ENCODE measurements at regions not wholly inside any gene's neighbourhood (a gene's known extent, or its start where the extent isn't known, plus 50 kb on each side); places are given as distances from the start of the nearest gene placed in this dataset.

- H3K27me3 Mint-ChIP-seq (ENCODE audit: unreplicated experiment), result no peaks in the 10 kb centered on the region
- no peaks in the 10 kb centered on the region for H3K36me3 Mint-ChIP-seq (ENCODE audit: insufficient read depth, unreplicated experiment)
- CTCF ChIA-PET, result no interaction called here
- BruUV-seq (replicated peaks), result no TSS peak
- no peak for DNase-seq
- H3K4me3 Mint-ChIP-seq (ENCODE audit: low read depth, unreplicated experiment), result no peak overlapping the region
- intact Hi-C loops (cut with micrococcal nuclease; ENCODE audit: unreplicated experiment), result no loop called here
- H3K4me1 Mint-ChIP-seq (ENCODE audit: low read depth, unreplicated experiment), result no peaks in the 10 kb centered on the region
- peaks cover 10% of the 10 kb centered on the region for H3K9me3 Mint-ChIP-seq (ENCODE audit: low read depth, unreplicated experiment)
- no peak overlapping the region for H3K27ac Mint-ChIP-seq (ENCODE audit: unreplicated experiment)
- no peak for TF ChIP-seq CTCF (IDR thresholded peaks at IDR 0.05; ENCODE audit: unreplicated experiment)
Observed at GRCh38 chr17:15130426-15130825, 134.7 kb downstream of the PMP22 start.

GRCh38 chr17:15129986-15130385 is 135.1 kb downstream of the PMP22 start:
- BruUV-seq (replicated peaks), result no TSS peak
- CTCF ChIA-PET, result no interaction called here

GRCh38 chr17:15124746-15125145 is 140.4 kb downstream of the PMP22 start:
- no peaks in the 10 kb centered on the region for H3K4me1 Mint-ChIP-seq (ENCODE audit: low read depth, unreplicated experiment)
- H3K27me3 Mint-ChIP-seq (ENCODE audit: unreplicated experiment), result no peaks in the 10 kb centered on the region
- intact Hi-C loops (cut with micrococcal nuclease; ENCODE audit: unreplicated experiment), result no loop called here
- BruUV-seq (replicated peaks), result no TSS peak
- CTCF ChIA-PET, result no interaction called here
- H3K36me3 Mint-ChIP-seq (ENCODE audit: insufficient read depth, unreplicated experiment), result no peaks in the 10 kb centered on the region
- no peak overlapping the region for H3K27ac Mint-ChIP-seq (ENCODE audit: unreplicated experiment)
- no peak overlapping the region for H3K4me3 Mint-ChIP-seq (ENCODE audit: low read depth, unreplicated experiment)
- no peak for TF ChIP-seq CTCF (IDR thresholded peaks at IDR 0.05; ENCODE audit: unreplicated experiment)
- H3K9me3 Mint-ChIP-seq (ENCODE audit: low read depth, unreplicated experiment), result no peaks in the 10 kb centered on the region
- no peak for DNase-seq

More at GRCh38 chr17:15129986-15130385, 135.1 kb downstream of the PMP22 start:
- Mint-ChIP-seq H3K4me3 (ENCODE audit: low read depth, unreplicated experiment) (no peak overlapping the region), H3K36me3 (ENCODE audit: insufficient read depth, unreplicated experiment) (no peaks in the 10 kb centered on the region), H3K9me3 (ENCODE audit: low read depth, unreplicated experiment) (peaks cover 10% of the 10 kb centered on the region), H3K27me3 (ENCODE audit: unreplicated experiment) (no peaks in the 10 kb centered on the region), H3K4me1 (ENCODE audit: low read depth, unreplicated experiment) (no peaks in the 10 kb centered on the region), H3K27ac (ENCODE audit: unreplicated experiment) (no peak overlapping the region)
- no peak for TF ChIP-seq CTCF (IDR thresholded peaks at IDR 0.05; ENCODE audit: unreplicated experiment)
- DNase-seq, result no peak
- intact Hi-C loops (cut with micrococcal nuclease; ENCODE audit: unreplicated experiment), result no loop called here

GRCh38 chr17:15124264-15124595 is 140.9 kb downstream of the PMP22 start:
- H3K27me3 Mint-ChIP-seq (ENCODE audit: unreplicated experiment), result no peaks in the 10 kb centered on the region
- no peak for TF ChIP-seq CTCF (IDR thresholded peaks at IDR 0.05; ENCODE audit: unreplicated experiment)
- no peaks in the 10 kb centered on the region for H3K9me3 Mint-ChIP-seq (ENCODE audit: low read depth, unreplicated experiment)
- intact Hi-C loops (cut with micrococcal nuclease; ENCODE audit: unreplicated experiment), result no loop called here
- DNase-seq, result no peak
- no peak overlapping the region for H3K27ac Mint-ChIP-seq (ENCODE audit: unreplicated experiment)
- no peak overlapping the region for H3K4me3 Mint-ChIP-seq (ENCODE audit: low read depth, unreplicated experiment)
- BruUV-seq (replicated peaks), result no TSS peak
- CTCF ChIA-PET, result no interaction called here
- no peaks in the 10 kb centered on the region for H3K36me3 Mint-ChIP-seq (ENCODE audit: insufficient read depth, unreplicated experiment)
- H3K4me1 Mint-ChIP-seq (ENCODE audit: low read depth, unreplicated experiment), result no peaks in the 10 kb centered on the region

All from Calu3 (cell line).